ENCODE measurements at regions not wholly inside any gene's neighbourhood (a gene's known extent, or its start where the extent isn't known, plus 50 kb on each side); places are given as distances from the start of the nearest gene placed in this dataset.

DNA sequence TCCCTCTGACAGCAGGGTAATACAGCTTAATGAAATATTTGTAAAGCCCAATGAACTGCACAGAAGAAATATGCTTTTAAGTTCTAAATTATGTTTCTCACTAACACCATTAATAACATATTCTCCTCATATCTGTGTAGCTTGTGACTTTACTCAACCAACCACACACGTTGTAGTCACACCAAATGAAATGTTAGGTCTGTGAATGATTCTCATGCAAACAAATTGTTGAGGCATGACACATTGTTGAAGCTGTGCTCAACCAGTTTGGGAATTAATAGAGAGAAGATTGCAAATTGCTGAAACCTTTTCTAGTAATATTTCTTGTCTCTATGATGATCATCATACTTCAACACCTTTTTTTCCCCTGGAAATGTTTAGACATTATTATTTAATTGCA is 645.9 kb downstream of the PCDH7 start:
- no peak for DNase-seq (ENCODE audit: low spot score)

DNA sequence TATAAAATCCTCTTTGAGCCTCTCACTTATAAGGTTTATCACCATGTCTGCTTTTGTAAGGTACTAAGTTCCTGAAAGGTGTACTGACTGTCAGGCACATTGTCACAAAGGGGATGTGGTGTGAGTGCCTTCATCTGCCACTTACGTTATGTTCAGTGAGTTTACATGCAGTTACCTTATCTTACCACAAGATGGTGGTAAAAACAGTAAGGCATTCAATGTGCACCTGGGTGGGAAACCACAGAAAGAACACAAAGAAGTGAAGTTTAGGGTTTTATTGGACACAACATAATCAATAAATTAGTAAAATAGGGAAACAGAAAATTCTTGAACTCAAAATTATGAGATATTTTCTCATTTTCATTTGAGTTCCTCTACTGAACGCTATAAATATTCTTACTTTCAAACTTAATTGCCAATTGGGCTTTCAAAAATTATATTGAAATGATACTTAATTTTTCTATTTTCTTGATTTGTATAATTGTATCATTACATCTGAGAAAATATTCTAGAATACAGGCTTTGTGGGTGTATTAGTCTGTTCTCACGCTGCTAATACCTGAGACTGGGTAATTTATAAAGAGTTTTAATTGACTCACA is 650.8 kb downstream of the PCDH7 start:
- DNase-seq (ENCODE audit: low spot score), result no peak

DNA sequence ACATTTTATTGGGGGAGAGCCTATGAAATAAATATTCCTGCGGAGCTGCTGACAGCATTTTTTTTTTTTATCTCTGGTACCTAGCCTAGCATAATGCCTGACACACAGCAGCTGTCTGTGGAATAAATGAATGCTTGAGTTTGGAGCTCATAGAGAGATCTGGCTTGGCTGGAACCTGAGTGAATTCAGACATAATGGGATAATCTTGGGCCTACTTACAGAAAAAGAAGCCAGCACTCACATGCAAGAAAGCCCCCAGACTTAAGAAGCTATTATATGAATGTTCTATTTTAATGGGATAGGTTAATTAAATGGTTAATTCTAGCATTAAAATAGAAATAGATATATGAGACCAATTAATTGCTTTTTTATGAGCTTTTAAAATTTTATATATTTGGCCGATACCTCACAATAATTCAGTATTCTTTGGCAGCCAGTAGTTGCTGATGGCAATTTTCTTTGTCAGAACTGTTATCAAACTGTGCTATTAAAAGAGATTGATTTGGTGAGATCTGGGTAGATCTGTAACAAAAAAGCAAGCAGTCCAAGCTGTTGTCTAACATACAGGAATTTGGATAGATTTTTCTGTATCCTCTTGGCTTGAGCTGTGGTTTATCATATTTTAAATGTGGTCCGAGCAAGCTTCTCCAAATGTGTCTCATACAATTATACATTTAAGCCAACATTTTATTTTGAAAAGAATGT is 654.2 kb downstream of the PCDH7 start:
- no peak for DNase-seq (ENCODE audit: low spot score)

DNA sequence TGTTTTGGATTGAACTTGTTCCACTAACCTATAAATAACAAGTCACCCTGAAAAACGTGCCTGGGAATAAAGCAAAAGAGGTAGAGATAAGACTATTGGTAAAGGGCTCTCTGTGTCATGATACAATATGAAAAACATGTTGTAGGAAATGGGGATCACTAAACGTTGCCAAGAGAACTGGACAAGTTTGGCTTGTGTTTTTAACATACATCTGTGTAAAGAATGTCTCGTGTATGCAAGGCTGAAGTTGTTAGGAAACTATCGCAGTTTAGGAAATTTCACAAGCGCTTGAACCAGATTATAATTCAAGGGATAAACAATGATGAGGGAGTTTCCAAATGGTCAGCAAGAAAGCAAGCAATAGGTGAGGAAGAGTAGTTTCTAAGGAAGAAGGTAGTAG is 655.8 kb downstream of the PCDH7 start:
- no peak for DNase-seq (ENCODE audit: low spot score)

DNA sequence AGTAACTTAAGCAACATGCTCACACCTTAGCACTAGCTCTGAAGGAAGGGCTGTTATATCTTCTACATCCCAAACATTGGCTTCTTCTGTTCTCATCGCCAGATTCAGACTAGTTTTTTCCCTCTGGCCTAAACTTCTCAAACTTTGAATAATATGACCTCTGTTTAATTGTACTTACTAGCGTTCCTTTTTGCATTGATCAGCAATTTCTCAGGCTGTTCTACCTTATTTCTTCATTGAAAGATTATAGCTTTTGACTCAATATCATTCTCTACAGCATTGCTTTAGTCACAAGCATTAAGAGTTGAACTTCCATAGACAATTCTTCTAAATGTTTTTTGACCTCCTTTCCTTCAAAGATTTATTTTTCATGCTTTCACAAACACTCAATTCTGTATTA is 659.2 kb downstream of the PCDH7 start:
- DNase-seq (ENCODE audit: low spot score), result no peak

DNA sequence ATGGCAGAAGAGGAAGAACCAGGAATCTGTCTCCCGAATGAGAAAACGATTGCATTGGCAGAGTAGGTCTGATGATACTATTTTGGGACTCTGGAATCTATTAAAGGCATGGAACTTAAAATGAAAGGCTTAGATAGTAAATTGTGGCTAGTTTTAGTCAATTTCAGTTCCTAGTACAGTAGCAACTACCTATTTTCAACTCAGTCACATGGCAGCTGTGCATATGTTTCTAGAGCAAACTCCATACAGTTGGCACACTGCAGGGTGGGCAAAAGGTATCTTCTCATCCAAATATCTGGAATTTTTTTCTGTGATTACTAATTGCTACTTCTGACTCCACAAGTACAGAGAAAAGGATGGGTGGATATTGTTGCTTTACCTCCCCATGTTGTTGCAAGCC is 663.6 kb downstream of the PCDH7 start:
- no peak for DNase-seq (ENCODE audit: low spot score)

DNA sequence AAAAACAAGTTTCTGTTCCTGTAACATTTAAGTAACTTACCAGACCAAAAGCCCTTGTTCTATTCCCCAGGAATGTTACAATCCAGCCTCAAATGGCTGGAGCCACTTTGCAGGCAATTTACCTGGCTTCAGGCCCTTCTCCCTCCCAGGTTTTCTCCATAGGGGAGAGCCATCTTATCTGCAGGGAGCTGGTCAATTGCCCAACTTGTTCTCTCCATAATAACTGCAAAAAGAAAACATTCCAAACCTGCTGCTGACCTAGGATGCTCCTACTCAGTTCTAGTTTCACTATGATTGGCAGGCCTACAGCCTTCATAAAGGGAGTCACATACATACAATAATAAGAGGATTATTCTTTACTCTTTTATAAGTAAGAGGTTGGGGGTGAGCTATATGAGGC is 670.7 kb downstream of the PCDH7 start:
- DNase-seq (ENCODE audit: low spot score), result no peak

DNA sequence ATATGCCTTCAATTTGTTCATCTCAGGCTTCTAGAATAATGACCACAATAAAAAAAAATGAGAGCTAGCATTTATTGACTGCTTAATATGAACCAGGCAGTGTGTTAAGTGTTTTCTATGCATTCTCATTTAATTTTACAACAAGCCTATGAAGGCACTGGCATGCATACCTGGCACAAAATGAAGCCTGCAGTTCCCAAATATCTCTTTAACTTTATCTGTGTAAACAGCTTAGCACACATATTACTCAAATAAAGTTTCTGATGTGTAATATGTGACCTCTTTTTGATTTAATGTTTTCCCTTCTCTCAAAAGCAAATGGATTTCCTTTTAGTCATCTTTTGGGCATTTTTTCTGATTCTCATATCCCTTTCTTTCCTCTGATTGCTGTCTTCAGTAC is 671.8 kb downstream of the PCDH7 start:
- DNase-seq (ENCODE audit: low spot score), result no peak

DNA sequence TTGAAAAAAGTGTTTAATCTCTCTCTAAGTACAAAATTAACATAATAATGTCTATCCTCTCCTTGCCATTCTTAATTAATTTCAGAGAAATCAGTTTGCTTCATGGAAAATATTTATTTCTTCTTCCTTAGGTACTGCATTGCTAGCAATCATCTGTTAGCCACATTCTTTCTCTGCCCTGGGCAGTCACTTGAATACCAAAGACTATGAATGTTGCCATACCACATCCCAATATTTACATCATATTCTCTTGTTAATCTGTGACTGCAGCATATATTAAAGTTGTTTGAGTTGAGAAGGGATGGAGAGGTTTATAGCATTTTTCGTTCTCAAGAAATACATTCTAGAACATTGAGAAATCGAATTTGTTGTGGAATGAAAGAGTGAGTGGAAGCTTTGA is 672.8 kb downstream of the PCDH7 start:
- no peak for DNase-seq (ENCODE audit: low spot score)

DNA sequence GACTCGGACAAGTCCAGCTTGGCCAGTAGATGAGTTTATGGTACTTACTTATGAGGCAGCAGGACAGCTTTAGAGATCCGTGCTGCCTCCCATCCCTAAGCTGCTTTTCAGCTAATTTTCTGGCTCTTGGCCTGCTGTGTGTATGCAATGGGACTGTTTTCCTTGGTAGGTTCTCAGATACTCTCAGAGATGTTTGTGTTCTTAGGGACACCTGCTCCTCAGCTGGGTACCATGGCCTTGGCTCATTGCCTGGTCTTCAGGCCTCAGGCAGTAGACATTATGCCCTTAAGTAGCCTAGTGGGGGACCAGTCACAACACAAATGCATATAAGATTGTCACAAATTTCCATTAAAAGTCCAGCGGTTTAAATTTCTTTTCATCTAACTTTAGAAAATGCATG is 688.0 kb downstream of the PCDH7 start:
- DNase-seq (ENCODE audit: low spot score), result no peak

DNA sequence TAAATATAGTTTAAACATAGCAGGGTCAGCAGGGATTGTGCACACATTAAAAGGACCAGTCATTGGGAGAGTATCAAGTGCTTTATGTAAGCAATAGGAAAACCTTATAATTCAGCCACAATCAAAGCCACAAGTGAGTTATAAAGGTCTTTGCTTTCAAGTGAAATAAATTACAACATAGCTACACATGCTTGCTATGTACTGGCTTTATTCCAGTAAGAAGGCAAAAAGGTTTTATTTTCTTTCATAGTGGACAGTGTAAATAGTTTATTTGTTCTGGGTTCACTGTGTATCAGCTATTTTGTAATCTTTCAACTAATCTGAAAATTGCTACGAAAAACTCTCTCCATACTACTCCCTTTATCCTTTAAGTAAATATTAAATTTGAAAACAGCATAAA is 691.4 kb downstream of the PCDH7 start:
- no peak for DNase-seq (ENCODE audit: low spot score)

DNA sequence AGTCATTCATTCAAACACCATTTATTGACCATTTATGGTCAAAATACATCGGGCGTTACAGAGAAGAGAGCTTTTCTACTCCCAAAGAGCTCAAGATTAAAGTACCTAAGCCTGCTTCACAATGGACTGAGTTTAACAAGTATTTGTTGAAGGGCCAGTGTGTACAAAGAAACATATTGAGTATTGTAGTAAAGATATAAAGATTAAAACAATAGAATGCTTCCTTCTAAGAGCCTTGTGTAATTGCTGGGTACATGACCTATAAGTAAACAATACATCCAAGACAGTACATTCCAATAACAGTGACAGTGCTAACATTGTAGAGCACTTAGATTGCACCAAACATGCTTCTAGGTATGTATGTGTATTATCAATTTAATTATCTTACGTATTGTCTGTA is 695.5 kb downstream of the PCDH7 start:
- no peak for DNase-seq (ENCODE audit: low spot score)

DNA sequence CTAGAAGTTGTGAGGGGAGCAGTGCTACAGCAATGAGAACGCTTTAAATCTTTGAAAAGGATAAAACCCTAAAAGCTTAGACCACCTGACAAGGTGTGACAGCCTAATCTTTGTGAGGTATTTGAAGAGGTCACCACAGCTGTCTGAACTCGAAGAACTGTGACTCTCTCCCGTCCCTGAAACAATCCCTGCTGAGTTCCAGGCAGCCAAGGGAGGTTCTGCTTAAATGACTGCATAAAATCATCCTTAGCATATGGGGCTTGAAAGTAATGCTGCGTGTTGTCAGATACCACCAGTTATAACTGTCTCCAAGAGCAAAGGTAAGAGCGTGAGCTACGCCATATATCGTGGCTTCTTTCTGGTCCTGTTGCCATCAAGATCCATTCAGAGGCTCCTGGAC is 696.3 kb downstream of the PCDH7 start:
- no peak for DNase-seq (ENCODE audit: low spot score)

DNA sequence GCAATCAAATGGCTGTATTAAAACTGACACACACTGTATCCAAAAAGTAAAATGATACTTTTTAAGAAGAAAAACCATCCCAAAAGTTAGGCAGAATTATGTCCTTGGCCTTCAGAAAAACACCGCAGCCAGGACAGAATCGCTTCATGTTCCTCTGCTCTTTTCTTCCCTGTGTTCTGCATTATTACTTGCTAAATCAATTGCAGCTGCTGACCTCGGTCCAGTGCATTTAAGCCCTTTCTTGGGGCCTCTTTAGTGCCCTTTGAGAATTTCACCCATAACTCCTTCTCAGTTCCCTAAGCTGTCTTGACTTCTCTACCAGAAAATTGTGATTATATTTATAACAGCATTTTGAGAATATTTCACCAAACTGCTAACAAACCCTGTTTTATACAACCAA is 696.9 kb downstream of the PCDH7 start:
- no peak for DNase-seq (ENCODE audit: low spot score)

DNA sequence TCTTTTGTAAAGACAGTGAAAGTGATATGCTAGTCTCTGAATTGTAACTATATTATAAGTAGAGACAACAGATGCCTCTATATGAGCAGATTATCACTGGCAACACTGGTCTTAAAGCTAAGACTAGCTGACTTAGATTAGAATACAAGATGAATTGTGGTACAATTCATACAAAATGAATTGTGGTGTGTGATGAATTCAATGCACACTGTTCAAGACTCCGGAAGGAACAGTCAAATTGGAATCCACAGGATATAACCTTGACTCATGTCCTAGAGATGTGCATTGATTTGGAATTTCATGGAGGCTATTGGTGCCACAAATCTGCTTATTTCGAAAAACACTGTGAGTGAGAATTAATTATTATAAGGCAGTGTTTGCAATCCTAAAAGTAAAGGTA is 701.8 kb downstream of the PCDH7 start:
- DNase-seq (ENCODE audit: low spot score), result no peak

DNA sequence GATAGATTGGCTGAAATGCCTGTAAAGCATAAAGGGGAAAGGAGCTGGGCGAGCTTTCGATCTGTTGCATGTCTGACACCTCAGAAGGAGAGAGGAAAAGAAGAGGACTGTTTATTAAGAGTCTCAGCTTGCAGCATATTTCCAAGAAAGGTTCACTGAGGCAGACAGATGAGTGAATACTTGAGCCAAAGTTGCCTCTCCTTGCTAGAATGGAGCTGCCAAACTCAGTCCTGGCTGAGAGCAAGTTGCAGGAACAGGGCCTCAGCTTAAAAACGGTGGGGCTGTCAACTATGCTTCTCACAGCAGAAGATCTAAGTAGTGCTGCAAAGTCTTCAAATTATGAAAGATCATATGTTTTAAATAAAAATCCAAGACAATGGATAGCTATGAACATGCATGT is 707.5 kb downstream of the PCDH7 start:
- no peak for DNase-seq (ENCODE audit: low spot score)

DNA sequence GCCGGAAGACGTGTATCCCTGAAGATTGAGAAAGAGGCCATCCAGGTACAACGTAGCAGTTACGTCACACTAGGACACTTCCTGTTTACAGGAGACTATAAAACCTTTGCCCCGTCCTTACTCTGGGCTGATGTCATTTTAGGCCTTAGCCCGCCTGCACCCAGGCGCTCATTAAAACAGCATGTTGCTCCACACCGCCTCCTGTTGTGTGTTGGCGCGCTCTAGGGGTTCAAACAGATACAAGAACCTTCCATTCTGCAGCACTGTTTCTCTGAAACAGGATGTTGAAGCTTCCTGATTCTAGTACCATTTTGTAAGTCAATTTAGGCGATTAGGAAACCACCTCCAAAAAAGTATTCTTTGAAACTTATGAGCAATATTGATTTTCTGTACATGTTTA is 722.1 kb downstream of the PCDH7 start:
- no peak for DNase-seq (ENCODE audit: low spot score)

DNA sequence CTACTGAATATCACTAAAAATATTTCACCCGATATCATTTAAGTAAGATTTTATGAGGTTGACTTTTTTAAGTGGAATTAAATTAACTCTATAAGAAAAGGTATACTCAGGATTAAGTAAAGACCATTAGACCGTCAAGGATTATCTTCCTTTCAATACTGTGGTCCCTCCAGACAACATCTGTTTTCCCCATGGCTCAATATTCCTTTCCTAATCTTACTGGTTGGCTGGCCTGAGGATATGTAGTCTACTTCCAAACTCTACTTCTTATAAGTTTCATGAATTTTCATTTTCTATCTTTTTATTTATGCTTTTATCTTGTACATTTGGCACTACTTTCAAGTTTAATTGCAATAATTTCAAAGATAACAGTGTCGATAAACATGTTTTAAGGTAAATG is 725.4 kb downstream of the PCDH7 start:
- no peak for DNase-seq (ENCODE audit: low spot score)

DNA sequence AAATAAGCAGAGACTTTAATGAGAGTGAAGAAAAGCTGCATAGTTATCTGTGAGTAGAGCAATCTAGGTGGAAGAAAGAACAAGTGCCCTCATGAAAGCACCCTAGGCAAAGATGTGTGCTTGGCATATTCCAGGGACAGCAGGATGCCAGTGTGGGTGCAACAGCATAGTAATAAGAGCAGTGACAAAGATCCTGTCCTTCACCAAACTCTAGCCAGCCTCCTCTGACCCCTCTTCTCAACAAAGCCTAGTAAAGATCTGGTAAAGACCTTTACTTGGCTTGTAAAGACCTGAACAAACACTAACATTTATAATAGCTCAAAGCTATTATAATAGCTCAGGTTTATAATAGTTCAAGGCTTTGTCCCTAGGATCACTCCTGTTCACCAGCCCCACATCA is 735.4 kb downstream of the PCDH7 start:
- DNase-seq (ENCODE audit: low spot score), result no peak

DNA sequence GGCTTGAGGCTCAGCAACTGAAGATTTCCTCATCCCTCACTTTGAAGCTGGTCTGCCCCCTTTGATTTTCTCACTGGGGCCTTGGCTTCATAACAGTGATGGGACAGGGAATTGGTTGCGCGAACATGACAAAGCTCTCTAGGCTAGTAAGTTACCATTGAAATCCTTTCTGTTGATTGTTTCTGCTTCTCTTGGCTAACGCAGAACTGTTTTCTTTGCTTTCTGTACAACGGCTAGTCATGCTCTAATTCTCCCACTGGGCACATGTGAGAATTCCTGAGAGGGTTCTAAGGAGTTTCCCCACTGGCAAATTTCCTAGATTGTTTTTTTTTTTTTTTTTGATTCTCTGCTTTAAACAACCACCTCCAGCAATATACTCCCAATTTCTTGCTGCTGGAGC is 738.6 kb downstream of the PCDH7 start:
- DNase-seq (ENCODE audit: low spot score), result no peak

DNA sequence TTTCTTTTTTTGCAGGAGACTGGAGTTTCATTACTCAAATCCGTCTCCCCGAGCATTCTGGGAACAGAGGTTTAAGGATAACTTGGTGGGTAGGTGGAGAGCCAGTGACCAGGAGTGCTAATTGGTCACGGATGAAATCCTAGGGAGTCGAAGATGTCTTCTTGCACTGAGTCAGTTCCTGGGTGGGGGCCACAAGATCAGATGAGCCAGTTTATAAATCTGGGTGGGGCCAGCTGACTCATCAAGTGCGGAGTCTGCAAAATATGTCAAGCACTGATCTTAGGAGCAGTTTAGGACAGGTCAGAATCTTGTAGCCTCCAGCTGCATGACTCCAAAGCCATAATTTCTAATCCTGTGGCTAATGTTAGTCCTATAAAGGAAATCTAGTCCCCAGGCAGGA is 741.3 kb downstream of the PCDH7 start:
- no peak for DNase-seq (ENCODE audit: low spot score)

DNA sequence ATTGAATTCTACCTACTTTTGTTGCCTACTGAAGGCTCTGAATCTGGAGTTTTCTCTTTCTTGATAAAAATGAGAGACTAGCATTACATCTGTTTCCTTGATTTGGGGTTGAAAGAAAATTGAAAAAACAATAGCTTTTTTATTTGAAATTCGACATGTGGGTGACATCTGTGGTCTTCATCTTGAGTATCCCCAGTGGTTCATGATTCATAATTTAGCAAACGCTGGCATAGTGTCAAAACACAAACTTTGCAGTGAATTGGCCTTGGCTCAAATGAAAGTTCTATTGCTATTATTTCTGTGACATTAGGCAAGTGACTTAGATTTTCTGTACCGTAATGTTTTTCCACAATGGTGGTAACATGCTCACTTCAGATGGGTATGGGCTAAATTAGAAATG is 747.6 kb downstream of the PCDH7 start:
- DNase-seq (ENCODE audit: low spot score), result no peak

DNA sequence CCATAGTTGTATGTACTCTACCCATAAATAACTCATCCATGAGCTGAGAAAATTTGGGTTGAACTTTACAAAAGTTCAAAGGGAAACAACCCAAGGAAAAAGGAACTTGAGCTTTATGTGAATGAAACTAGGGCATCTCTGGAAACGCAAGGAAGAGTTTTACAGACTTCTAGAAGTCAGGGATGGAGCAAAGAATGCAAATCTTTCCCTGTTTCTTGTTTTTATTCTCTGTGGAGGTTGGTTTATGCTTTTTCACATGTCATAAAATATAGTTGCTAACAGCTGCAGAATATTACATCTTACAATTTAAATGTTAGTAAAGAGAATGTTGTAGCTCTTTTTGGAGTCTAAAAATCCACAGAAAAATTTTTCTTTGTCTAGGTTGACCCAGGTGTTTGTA is 754.1 kb downstream of the PCDH7 start:
- no peak for DNase-seq (ENCODE audit: low spot score)

DNA sequence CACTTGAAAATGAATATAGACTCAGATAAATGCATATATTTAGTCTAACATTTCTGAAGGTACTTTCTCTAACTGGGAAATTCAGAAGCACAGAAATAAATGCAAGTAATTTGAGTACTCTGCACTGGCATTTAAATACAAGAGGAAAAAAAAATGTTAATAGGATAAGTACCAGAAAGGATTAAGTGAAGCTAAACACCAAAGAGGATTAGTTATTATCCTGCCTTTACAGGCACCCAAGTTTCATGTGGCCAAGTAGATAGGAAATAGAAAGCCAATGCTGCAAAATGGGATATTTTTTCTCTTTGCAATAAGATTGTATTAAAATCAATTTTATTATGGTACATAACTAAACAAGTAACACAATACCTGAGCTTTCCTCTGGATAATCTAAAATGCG is 762.5 kb downstream of the PCDH7 start:
- no peak for DNase-seq (ENCODE audit: low spot score)
